LNCaP clone FGC (cell line): ENCODE measurements at regions not wholly inside any gene's neighbourhood (a gene's known extent, or its start where the extent isn't known, plus 50 kb on each side); places are given as distances from the start of the nearest gene placed in this dataset.

Experiments
- DNase-seq: peaks from one replicate; pipeline ENCODE4 v3.0.0-alpha.2; 2011; ENCODE audit warnings: low read depth
- H3K4me3 ChIP-seq: 2 replicates; pipeline ENCODE4 v1.5.1; 2011; ENCODE audit warnings: mild to moderate bottlenecking, low read depth, low read length, control low read depth
- CTCF ChIP-seq: IDR thresholded peaks from 2 replicates; pipeline ENCODE4 v1.5.1; 2012; ENCODE audit warnings: mild to moderate bottlenecking; ENCODE audit not compliant: control insufficient read depth, insufficient read depth; ENCODE audit errors: extremely low read depth

GRCh38 chr15:91737151-91737818 is 116.2 kb upstream of the SLCO3A1 start:
- no peak for TF ChIP-seq CTCF
- DNase-seq: no peak
- no peak overlapping the region for H3K4me3 ChIP-seq

GRCh38 chr15:91741986-91742385 is 111.5 kb upstream of the SLCO3A1 start:
- TF ChIP-seq CTCF: no peak
- H3K4me3 ChIP-seq: no peak overlapping the region
- DNase-seq: no peak

DNA sequence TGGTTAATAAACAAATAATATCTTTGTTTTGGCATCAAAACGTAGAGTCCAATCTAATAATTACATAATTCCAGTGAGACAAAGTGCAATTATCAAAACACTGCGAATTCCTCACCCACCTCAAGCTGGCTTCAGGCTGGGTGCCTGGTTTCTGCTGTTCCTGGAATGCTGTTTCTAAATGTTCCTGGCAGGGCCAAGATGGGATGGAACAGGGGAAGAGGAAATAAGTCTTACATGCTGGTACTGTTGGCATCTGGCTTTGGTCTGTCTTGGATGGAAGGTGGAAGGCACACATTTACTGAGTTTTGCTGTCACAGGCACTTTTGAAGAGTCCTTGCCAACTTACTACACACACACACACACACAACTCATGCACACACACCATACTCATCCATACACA is 101.9 kb upstream of the SLCO3A1 start:
- H3K4me3 ChIP-seq: no peak overlapping the region
- DNase-seq: no peak
- TF ChIP-seq CTCF: no peak

- no peak overlapping the region for H3K4me3 ChIP-seq
- DNase-seq: no peak
- TF ChIP-seq CTCF: no peak
Observed at GRCh38 chr15:91752081-91752785, 101.3 kb upstream of the SLCO3A1 start.

- DNase-seq: no peak
- no peak overlapping the region for H3K4me3 ChIP-seq
- no peak for TF ChIP-seq CTCF
Observed at GRCh38 chr15:91759560-91759959, 93.9 kb upstream of the SLCO3A1 start.

DNA sequence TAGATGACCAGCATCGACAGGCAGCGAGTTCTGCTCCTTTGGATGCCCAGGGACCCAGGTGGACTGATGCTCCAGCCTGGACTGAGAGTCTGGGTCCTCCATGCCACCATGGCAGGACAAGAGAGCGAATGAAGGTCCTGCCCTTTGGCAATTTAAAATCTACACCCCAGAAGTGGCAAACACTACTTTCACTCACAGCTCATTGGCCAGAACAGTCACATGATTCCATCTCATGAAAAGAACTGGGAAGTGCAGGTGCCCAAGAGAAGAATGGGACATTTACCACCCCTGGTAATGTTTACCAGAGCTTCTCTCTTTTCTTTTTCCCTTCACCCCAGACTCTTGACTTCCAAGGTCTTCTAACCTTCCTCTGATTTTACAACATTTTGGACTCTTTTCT is 87.8 kb upstream of the SLCO3A1 start:
- TF ChIP-seq CTCF: no peak
- no peak for DNase-seq
- H3K4me3 ChIP-seq: no peak overlapping the region
